ENCODE measurements at regions not wholly inside any gene's neighbourhood (a gene's known extent, or its start where the extent isn't known, plus 50 kb on each side); places are given as distances from the start of the nearest gene placed in this dataset.

DNA sequence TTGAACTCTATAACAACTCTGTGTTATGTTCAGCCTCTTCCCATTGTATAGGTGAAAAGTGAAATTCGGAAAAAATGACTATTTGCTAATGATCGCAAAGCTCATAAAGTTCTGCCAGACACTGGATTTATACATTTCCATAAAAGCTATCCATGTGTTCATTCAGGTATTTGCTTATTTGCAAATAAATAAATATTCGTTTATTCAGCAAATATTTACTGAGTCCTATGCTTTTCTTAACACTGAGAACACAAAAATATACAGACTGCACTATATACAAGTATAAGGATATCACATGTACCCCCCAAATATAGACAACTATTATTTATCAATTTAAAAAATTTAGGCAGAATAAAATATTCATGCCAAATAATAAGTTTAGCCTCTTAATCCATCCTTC lies 63.2 kb upstream of the ATP8B1 start:
- no peak for TF ChIP-seq CTCF (IDR thresholded peaks at IDR 0.05)
- no peak for TF ChIP-seq POLR2A (IDR thresholded peaks at IDR 0.05)
